GM12891 (cell line): ENCODE measurements at regions not wholly inside any gene's neighbourhood (a gene's known extent, or its start where the extent isn't known, plus 50 kb on each side); places are given as distances from the start of the nearest gene placed in this dataset.

Source experiments
- DNase-seq: peaks from one replicate; pipeline ENCODE4 v3.0.0; 2011; ENCODE audit warnings: low spot score; ENCODE audit not compliant: insufficient read length
- FAIRE-seq: peaks from 2 replicates; lab custom pipeline; 2011; peaks lifted over from hg19 to GRCh38; lab: Jason Lieb, UNC
- PAX5 ChIP-seq: IDR thresholded peaks from 2 replicates; pipeline ENCODE4 v1.6.1; 2011; ENCODE audit warnings: low read length, moderate library complexity, mild to moderate bottlenecking; ENCODE audit not compliant: insufficient read depth, severe bottlenecking
- POLR2A ChIP-seq: IDR thresholded peaks from 2 replicates; pipeline ENCODE4 v1.6.1; 2011; ENCODE audit warnings: low read depth, low read length, control low read depth
- POLR2AphosphoS5 ChIP-seq: IDR thresholded peaks from 2 replicates; pipeline ENCODE4 v1.6.1; 2011; ENCODE audit warnings: low read depth, low read length, control low read depth
- POU2F2 ChIP-seq: IDR thresholded peaks from 2 replicates; pipeline ENCODE4 v1.6.1; 2011; ENCODE audit warnings: low read depth, mild to moderate bottlenecking, control low read depth, low read length, moderate library complexity
- SPI1 ChIP-seq: IDR thresholded peaks from 2 replicates; pipeline ENCODE4 v1.6.1; 2011; ENCODE audit warnings: low read depth, low read length, control low read depth
- TAF1 ChIP-seq: IDR thresholded peaks from 2 replicates; pipeline ENCODE4 v1.6.1; 2011; ENCODE audit warnings: low read depth, low read length, control low read depth

DNA sequence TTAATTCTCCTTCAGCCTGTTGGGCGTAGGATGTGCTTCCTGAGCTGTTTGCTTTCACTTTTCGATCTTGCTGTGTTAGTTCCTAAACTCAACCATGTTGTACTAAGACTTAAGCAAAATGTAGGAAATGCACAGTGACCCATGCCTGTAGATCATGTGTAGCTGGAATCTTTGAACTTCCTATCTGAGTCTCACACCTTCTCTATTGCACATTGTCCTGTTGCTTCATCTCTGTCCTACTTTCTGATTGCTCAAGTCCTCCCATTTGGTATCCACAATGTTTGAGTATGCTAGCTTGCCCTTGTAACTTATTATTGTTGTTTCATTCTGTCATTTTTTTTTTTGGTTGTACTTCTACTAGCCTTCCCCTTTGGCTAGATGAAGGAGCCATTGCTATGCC, 239.6 kb downstream of the PPP1R2C start:
- TF ChIP-seq POU2F2 = no peak
- no peak for TF ChIP-seq TAF1
- no peak for TF ChIP-seq POLR2AphosphoS5
- no peak for TF ChIP-seq SPI1
- TF ChIP-seq POLR2A = no peak
- no peak for TF ChIP-seq PAX5
- no peak for FAIRE-seq

DNA sequence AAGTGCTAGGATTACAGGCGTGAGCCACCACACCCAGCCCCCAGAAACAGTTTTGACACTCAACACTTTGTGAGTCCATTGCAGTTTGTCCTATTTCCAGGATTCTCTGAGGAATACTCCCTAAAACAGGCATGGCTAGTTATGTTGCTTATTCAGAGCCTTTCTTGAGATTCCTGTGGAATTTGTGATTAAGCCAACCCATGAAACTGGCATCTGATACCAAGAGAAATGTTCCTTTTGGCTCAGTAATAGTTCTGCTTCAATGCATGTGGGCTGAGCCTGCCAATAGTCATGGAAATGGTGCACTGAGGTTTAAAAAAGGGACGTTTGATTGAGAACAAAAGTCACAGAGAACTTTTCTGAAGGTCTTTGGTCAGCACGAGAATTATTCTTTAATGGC, 241.7 kb downstream of the PPP1R2C start:
- FAIRE-seq (no peak), DNase-seq (no peak)
- TF ChIP-seq PAX5 (no peak), POLR2A (no peak), POU2F2 (no peak), POLR2AphosphoS5 (no peak), TAF1 (no peak), SPI1 (no peak)

More for the DNA sequence above, 239.6 kb downstream of the PPP1R2C start:
- no peak for DNase-seq

DNA sequence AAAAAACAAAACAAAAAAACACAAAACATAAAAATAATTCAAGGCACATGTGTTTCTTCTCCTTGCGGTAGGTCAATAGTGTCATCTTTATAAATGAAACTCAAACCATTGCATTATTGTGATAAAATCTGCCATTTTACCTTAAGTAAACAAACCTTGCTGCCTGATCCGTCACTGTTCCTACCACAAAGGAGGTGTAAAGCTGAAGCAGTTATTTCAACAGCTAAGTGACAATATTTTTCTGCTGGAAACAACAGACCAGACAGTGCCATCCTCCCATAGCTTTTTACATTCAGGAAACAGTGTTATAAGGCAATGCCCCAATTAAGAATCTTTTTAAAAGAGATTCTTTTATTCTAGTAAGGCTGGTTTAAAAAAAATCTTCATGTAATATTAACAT, 242.7 kb downstream of the PPP1R2C start:
- FAIRE-seq = no peak
- TF ChIP-seq TAF1 (no peak), POU2F2 (no peak), POLR2AphosphoS5 (no peak), POLR2A (no peak), PAX5 (no peak), SPI1 (no peak)
- DNase-seq = no peak

DNA sequence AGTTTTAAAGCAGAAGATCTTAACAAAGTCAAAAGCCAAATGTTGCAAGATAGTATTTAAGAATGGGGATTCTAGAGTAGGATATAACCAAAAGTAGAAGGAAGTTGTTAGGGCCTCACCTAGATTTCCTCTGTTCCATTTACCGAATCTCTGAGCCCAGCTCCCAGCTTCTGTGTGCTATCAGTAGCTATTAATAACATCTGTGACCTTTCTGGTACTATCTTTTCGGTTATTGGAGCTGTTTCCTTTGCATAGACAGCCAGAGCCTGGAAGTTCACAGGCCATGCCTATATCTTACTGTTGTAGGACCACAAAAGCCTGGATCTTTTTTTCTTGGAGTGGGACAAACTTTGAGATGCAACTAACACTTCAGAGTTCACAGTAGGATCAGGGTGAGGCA, 244.2 kb downstream of the PPP1R2C start:
- no peak for FAIRE-seq

DNA sequence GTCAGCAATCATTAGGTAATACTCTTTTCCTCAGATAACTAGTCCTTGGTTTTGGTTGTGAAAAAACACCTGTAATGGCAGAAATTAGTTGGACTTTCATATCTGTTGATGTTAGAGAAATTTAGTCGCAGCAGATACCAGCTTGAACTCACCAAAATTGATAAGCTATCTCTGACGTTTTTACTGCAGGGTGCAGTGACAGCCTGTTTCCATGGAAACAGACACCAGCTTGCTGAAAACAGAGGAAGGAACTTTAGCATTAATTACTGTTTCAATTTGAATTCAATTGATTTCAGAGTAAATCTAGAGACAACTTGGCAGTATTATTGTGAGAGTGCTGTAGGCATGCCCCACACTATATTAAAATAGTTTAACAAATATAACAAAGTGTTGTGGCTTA, 246.5 kb downstream of the PPP1R2C start:
- no peak for TF ChIP-seq POU2F2
- no peak for TF ChIP-seq TAF1
- no peak for TF ChIP-seq POLR2A
- no peak for TF ChIP-seq PAX5
- TF ChIP-seq POLR2AphosphoS5 = no peak
- TF ChIP-seq SPI1 = no peak
- no peak for DNase-seq
- FAIRE-seq = no peak

More for the DNA sequence above, 244.2 kb downstream of the PPP1R2C start:
- TF ChIP-seq POLR2AphosphoS5 = no peak
- no peak for TF ChIP-seq TAF1
- TF ChIP-seq SPI1 = no peak
- no peak for TF ChIP-seq POU2F2
- no peak for DNase-seq

DNA sequence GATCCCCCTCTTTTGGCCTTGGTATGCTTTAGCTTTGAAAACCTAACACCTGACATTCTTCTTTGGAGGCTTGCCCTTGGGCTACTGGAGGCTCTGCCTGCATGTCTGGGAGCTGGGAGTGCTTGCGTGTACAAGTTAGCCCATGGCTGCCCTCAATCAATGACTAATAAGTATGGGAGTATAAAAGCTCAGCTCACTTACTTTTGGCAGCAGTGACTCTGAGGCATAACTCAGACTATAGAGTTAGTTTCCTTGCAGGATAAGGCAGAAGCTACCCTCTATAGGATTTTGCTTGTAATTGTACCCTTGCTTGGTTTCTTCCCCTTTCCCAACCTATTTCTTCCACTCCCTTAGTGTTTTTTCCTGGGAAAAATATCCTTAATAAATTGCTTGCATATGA, 247.9 kb downstream of the PPP1R2C start:
- TF ChIP-seq PAX5 = no peak
- TF ChIP-seq TAF1 = no peak
- TF ChIP-seq POLR2AphosphoS5 = no peak
- TF ChIP-seq SPI1 = no peak
- TF ChIP-seq POLR2A = no peak
- TF ChIP-seq POU2F2 = no peak

DNA sequence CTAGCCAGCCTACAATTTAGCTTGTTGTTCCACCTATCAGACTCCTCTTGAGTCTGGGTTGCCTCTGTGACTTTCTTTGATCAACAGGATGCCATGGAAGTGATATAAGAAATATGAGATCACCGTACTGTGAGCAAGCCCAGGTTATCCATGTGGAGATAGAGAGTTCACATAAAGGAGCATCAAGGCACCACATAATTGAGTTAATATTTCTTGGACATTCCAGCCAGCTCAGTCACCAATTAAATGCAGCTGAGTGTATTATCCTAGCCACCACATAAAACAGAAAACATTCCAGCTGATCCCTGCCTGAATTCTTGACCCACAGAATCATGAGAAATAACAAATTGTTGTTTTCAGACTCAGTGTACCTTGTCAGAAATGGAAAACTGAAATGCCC, 253.6 kb downstream of the PPP1R2C start:
- TF ChIP-seq POU2F2 (no peak), SPI1 (no peak), POLR2A (no peak), POLR2AphosphoS5 (no peak), TAF1 (no peak), PAX5 (no peak)
- FAIRE-seq = no peak
- DNase-seq = no peak

More for the DNA sequence above, 247.9 kb downstream of the PPP1R2C start:
- FAIRE-seq (no peak), DNase-seq (no peak)

DNA sequence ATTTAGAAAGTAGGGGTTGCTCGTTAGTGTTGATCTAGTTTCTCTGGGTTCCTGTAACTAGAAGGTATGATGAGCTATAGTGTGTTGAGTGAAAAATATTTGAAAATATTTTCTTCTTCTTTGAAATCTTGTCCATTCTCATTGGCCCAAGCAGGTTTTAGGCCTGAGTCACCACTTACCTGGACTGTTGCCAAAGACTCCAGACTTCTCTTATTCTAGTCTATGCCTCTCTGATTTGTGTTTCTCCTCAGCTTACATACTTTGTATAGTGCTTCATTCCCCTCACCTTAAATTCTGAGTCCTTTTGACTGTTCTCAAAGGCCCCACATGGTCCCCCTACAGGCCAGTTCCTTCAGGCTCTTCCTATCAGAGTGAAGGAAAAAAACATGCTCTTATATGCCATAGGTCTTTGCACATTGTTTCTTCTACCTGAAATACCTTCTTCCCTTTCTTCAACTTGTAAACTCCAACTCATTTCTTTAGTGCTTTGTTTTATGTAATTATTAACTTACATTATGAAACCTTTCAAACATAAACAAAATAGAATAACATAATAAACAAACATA, 258.2 kb downstream of the PPP1R2C start:
- DNase-seq (no peak), FAIRE-seq (no peak)
- TF ChIP-seq POU2F2 (no peak), POLR2A (no peak), SPI1 (no peak), POLR2AphosphoS5 (no peak), PAX5 (no peak)

DNA sequence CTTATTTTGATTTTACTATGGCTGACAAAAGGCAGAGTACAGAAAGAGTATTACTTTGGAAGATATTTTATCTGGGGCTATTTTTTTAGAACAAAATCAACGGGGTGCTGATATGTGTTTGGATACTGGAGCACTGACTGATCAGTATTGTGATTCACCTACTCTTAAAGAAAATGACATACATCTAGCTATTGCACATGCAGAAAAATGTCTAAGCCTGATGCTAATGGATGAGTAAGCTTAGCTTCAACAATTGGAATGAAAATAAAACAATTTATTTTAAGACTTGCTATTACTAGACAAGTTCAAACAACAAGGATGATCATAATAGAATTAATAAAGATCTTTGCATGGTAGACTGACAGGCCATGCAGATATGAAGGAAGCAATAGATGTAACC, 262.0 kb downstream of the PPP1R2C start:
- DNase-seq (no peak), FAIRE-seq (no peak)
- TF ChIP-seq POLR2AphosphoS5 (no peak), POLR2A (no peak), TAF1 (no peak), POU2F2 (no peak), PAX5 (no peak), SPI1 (no peak)

DNA sequence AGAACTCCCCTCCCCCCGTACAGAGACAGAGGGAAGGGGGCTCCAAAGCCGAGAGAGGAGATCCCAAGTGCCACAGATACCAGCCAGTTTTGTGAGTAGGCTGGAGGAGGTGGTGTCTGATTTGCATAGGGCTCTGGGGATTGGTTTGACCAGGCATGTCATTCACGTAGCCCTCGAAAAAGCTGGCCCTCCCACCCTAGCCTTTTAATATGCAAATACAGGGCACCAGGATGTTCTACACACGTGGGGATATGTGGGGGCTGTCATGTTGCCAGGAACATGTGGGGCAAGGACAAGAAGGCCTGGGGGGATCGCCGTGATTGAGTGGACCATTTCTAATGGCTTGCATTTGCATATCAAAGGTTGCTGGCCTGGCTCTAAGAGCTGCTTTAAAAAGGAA, 272.9 kb downstream of the PPP1R2C start:
- TF ChIP-seq PAX5 = no peak
- no peak for TF ChIP-seq SPI1
- TF ChIP-seq TAF1 = no peak
- TF ChIP-seq POLR2A = no peak
- no peak for TF ChIP-seq POU2F2
- no peak for TF ChIP-seq POLR2AphosphoS5
- DNase-seq (no peak), FAIRE-seq (no peak)
